CD4-positive, alpha-beta T cell (primary cell): ENCODE measurements at regions not wholly inside any gene's neighbourhood (a gene's known extent, or its start where the extent isn't known, plus 50 kb on each side); places are given as distances from the start of the nearest gene placed in this dataset.

Experiments
- ATAC-seq: fragments of 200-7000 bp; cut with Tn5 transposase; one replicate; pipeline ENCODE4 v1.10.0; 2022; ENCODE audit warnings: mild to moderate bottlenecking; ENCODE audit not compliant: poor library complexity
- CTCF ChIA-PET: fragments of 350-600 bp; sonication (Branson Sonifier 250); formaldehyde crosslinking; loops from one replicate; lab custom pipeline; 2021; ENCODE audit warnings: antibody characterized with exemption, inconsistent platforms; lab: Charles Lee
- POLR2A ChIA-PET: fragments of 350-600 bp; sonication (Branson Sonifier 250); formaldehyde crosslinking; loops from one replicate; lab custom pipeline; 2021; ENCODE audit warnings: antibody characterized with exemption, inconsistent platforms; lab: Charles Lee
- DNase-seq, 14 experiments: peaks; one replicate each; pipeline ENCODE4 v3.0.0-alpha.2; 2013 to 2020; ENCODE audit warnings: mixed read lengths in 2 of 14
- H3K27ac ChIP-seq, 2 donors: one replicate each; pipeline versions ENCODE4 v1.5.1 to v1.7.0; 2013; ENCODE audit warnings: low read length in 2 of 2, low read depth in 1 of 2, mild to moderate bottlenecking in 1 of 2
- H3K27me3 ChIP-seq, 2 experiments: 1 replicate in 1 of 2; 2 replicates in 1 of 2; pipeline versions ENCODE4 v1.6.1 to v1.7.0; 2013; ENCODE audit warnings: low read length in 2 of 2, control low read depth in 1 of 2, mild to moderate bottlenecking in 1 of 2, moderate library complexity in 1 of 2; ENCODE audit not compliant: insufficient read depth in 2 of 2, control insufficient read depth in 1 of 2
- H3K36me3 ChIP-seq: one replicate; pipeline ENCODE4 v1.6.1; 2013; ENCODE audit warnings: low read length, control low read depth; ENCODE audit not compliant: insufficient read depth
- H3K4me1 ChIP-seq: one replicate; pipeline ENCODE4 v1.6.1; 2013; ENCODE audit warnings: low read length, control low read depth; ENCODE audit not compliant: insufficient read depth
- H3K4me3 ChIP-seq: one replicate; pipeline ENCODE4 v1.5.1; 2013; ENCODE audit warnings: mild to moderate bottlenecking, low read length, moderate library complexity
- H3K9me3 ChIP-seq, 2 experiments: 1 replicate in 1 of 2; 2 replicates in 1 of 2; pipeline versions ENCODE4 v1.6.1 to v1.7.0; 2013; ENCODE audit warnings: low read length in 2 of 2, mild to moderate bottlenecking in 2 of 2, control low read depth in 1 of 2, moderate library complexity in 1 of 2; ENCODE audit not compliant: control insufficient read depth in 1 of 2, insufficient read depth in 1 of 2
- H3K27ac Mint-ChIP-seq: one replicate; pipeline ENCODE4 v1.8.0; 2020; ENCODE audit warnings: mixed read lengths
- H3K27me3 Mint-ChIP-seq: one replicate; pipeline ENCODE4 v1.8.0; 2021; ENCODE audit warnings: mixed read lengths
- H3K36me3 Mint-ChIP-seq: one replicate; pipeline ENCODE4 v1.8.0; 2021; ENCODE audit warnings: low read depth, mixed read lengths
- H3K4me1 Mint-ChIP-seq: one replicate; pipeline ENCODE4 v1.8.0; 2021; ENCODE audit warnings: low read depth, mixed read lengths
- H3K4me3 Mint-ChIP-seq: one replicate; pipeline ENCODE4 v1.8.0; 2020; ENCODE audit warnings: mild to moderate bottlenecking, mixed read lengths
- H3K9me3 Mint-ChIP-seq: one replicate; pipeline ENCODE4 v1.8.0; 2020; ENCODE audit warnings: mixed read lengths
- CTCF ChIP-seq: fragments of 200-600 bp; IDR thresholded peaks from one replicate; pipeline ENCODE4 v1.8.0; 2022; ENCODE audit warnings: antibody characterized with exemption, mild to moderate bottlenecking
- intact Hi-C, 2 experiments: fragments of 100-400 bp; cut with DNase I in 1 of 2; cut with micrococcal nuclease in 1 of 2; formaldehyde crosslinking; loops; one replicate each; pipeline versions ENCODE4 v1.15.1 to v1.9.0; 2023 to 2025; cut with DNase I, micrococcal nuclease

DNA sequence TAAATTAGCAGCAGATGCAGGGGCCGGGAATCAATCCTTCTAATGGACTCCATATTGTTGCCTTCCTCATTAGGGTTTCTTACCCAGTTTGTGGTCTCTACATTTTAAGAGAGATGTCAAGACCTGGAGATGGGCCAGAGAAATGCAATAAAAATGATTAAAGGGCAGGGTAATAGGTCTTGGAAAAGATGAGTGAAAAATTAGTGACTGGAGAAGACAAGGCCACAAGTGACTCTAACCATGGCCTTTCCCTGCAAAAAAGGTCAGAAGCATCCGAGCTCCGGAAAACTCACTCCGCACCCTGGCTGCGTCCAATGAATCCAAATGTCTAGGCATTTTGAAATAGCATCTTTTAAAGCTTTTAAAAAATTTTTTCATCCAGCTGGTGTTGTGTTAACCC, 152.8 kb downstream of the ARRDC4 start:
- no peak for TF ChIP-seq CTCF
- intact Hi-C loops = no loop called here
- Mint-ChIP-seq H3K9me3 (no peaks in the 10 kb centered on the region), H3K27me3 (no peaks in the 10 kb centered on the region), H3K27ac (no peak overlapping the region), H3K4me1 (no peaks in the 10 kb centered on the region), H3K36me3 (no peaks in the 10 kb centered on the region), H3K4me3 (no peak overlapping the region)
- Histone ChIP-seq H3K36me3 (no peaks in the 10 kb centered on the region), H3K9me3 (peaks cover 0 to 3% of the 10 kb centered on the region in 2 experiments), H3K27ac (no peak overlapping the region), H3K4me1 (no peaks in the 10 kb centered on the region), H3K4me3 (no peak overlapping the region), H3K27me3 (no peaks in the 10 kb centered on the region)
- ATAC-seq = no peak
- ChIA-PET CTCF (no interaction called here), POLR2A (no interaction called here)
- DNase-seq = no peak

- ChIA-PET CTCF (no interaction called here), POLR2A (no interaction called here)
- H3K4me1 Mint-ChIP-seq = no peaks in the 10 kb centered on the region
- H3K9me3 Mint-ChIP-seq = no peaks in the 10 kb centered on the region
- H3K4me3 ChIP-seq = no peak overlapping the region
- intact Hi-C loops = no loop called here
- no peak overlapping the region for H3K4me3 Mint-ChIP-seq
- ATAC-seq (no peak), DNase-seq (no peak)
- H3K36me3 Mint-ChIP-seq = no peaks in the 10 kb centered on the region
- no peaks in the 10 kb centered on the region for H3K4me1 ChIP-seq
- no peaks in the 10 kb centered on the region for H3K27me3 Mint-ChIP-seq
- TF ChIP-seq CTCF = no peak
- no peak overlapping the region for H3K27ac ChIP-seq
- no peak overlapping the region for H3K27ac Mint-ChIP-seq
- H3K9me3 ChIP-seq = no peaks in the 10 kb centered on the region
- H3K27me3 ChIP-seq = no peaks in the 10 kb centered on the region
- no peaks in the 10 kb centered on the region for H3K36me3 ChIP-seq
Observed at GRCh38 chr15:98120561-98120960, 160.1 kb downstream of the ARRDC4 start.

GRCh38 chr15:98121536-98121935, 161.0 kb downstream of the ARRDC4 start:
- no peaks in the 10 kb centered on the region for H3K36me3 ChIP-seq
- Mint-ChIP-seq H3K4me3 (no peak overlapping the region), H3K27me3 (no peaks in the 10 kb centered on the region), H3K9me3 (no peaks in the 10 kb centered on the region), H3K4me1 (no peaks in the 10 kb centered on the region), H3K36me3 (no peaks in the 10 kb centered on the region), H3K27ac (no peak overlapping the region)
- intact Hi-C loops = no loop called here
- POLR2A ChIA-PET = no interaction called here
- H3K9me3 ChIP-seq = no peaks in the 10 kb centered on the region
- H3K27ac ChIP-seq = no peak overlapping the region
- no peak for TF ChIP-seq CTCF
- CTCF ChIA-PET = no interaction called here
- H3K27me3 ChIP-seq = no peaks in the 10 kb centered on the region
- ATAC-seq (no peak), DNase-seq (no peak)
- no peak overlapping the region for H3K4me3 ChIP-seq
- H3K4me1 ChIP-seq = no peaks in the 10 kb centered on the region
